GM23248 (cell line): ENCODE measurements at regions not wholly inside any gene's neighbourhood (a gene's known extent, or its start where the extent isn't known, plus 50 kb on each side); places are given as distances from the start of the nearest gene placed in this dataset.
"Not testable (repeated sequence)": the region's sequence is repeated elsewhere in the genome, so short reads cannot be mapped to it uniquely, and the experiment has no call there.

Experiments
- EZH2 ChIP-seq: fragments of 200-600 bp; sonication (generic); IDR thresholded peaks from 2 replicates; pipeline ENCODE4 v1.6.1; 2018; ENCODE audit warnings: antibody characterized with exemption, mild to moderate bottlenecking; ENCODE audit not compliant: insufficient read depth, poor library complexity, severe bottlenecking
- EZH2phosphoT487 ChIP-seq: fragments of 200-600 bp; sonication (generic); IDR thresholded peaks from 2 replicates; pipeline ENCODE4 v1.6.1; 2018; ENCODE audit warnings: antibody characterized with exemption, moderate library complexity, mild to moderate bottlenecking, low read depth; ENCODE audit not compliant: insufficient read depth

GRCh38 chr1:112827391-112827790 lies 112.3 kb upstream of the PPM1J start:
- TF ChIP-seq EZH2, EZH2phosphoT487: not testable (repeated sequence)
